SU-DHL-6 (cell line): ENCODE measurements at regions not wholly inside any gene's neighbourhood (a gene's known extent, or its start where the extent isn't known, plus 50 kb on each side); places are given as distances from the start of the nearest gene placed in this dataset.

Experiments
- CTCF ChIP-seq: fragments of 200-600 bp; sonication (generic); IDR thresholded peaks from one replicate; pipeline ENCODE4 v1.5.1; 2017; ENCODE audit warnings: antibody characterized with exemption, mild to moderate bottlenecking, low read length, moderate library complexity; ENCODE audit not compliant: insufficient read depth, poor library complexity, severe bottlenecking
- EZH2phosphoT487 ChIP-seq: fragments of 200-600 bp; sonication (generic), shearing (Covaris generic); conservative IDR thresholded peaks from 2 replicates; pipeline ENCODE4 v1.6.1; 2018; ENCODE audit warnings: mild to moderate bottlenecking, antibody characterized with exemption, low read length, moderate library complexity, mixed read lengths

DNA sequence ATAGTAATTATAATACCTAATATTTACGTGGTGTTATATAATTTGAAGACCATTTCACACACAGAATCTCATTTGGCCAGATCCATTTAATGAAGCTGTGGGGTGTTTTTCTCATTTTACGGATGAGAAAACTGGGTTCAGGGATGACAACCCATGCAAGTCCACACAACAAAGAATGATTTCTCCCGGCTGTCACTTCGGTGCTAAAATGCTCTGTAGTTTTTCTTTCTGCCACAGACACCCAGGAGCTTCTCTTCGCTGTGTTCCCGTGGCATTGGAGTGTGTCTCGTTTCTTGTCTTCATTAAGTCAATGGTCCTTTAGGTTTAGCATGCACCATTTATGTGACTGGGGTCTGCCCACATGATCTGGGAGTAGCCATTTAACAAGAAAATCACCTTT, 308.5 kb downstream of the ENC1 start:
- TF ChIP-seq CTCF, result no peak
- no peak for TF ChIP-seq EZH2phosphoT487
